ENCODE measurements at regions not wholly inside any gene's neighbourhood (a gene's known extent, or its start where the extent isn't known, plus 50 kb on each side); places are given as distances from the start of the nearest gene placed in this dataset.

DNA sequence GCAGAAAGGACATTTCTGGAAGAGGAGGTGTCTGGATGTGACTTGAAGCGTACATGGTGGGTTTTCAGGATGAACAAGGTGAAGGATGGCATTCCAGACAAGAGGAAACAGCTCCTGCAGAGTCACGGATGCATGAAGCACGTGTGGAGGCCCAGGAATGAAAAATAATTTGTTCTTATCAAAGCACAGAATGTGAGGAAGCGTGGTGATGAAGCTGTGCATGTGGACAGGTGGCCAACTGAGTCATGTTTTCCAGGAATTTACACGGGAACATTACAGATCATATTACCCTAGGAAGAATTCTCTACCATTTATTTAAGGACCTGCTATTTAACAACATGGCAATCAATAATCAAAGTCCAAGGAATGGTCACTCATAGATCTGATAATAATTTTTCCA lies 413.2 kb upstream of the KLF6 start:
- H3K9me3 ChIP-seq (ENCODE audit: insufficient read depth, low read length, severe bottlenecking): no peaks in the 10 kb centered on the region
- no peak for DNase-seq
- H3K4me1 ChIP-seq (ENCODE audit: insufficient read depth, low read length): no peaks in the 10 kb centered on the region
- no peaks in the 10 kb centered on the region for H3K36me3 ChIP-seq (ENCODE audit: insufficient read depth, low read length)
- no peak overlapping the region for H3K27ac ChIP-seq (ENCODE audit: low read length)
- no peak for ATAC-seq (ENCODE audit: insufficient read depth, low read depth)
- TF ChIP-seq, protein P1, sequence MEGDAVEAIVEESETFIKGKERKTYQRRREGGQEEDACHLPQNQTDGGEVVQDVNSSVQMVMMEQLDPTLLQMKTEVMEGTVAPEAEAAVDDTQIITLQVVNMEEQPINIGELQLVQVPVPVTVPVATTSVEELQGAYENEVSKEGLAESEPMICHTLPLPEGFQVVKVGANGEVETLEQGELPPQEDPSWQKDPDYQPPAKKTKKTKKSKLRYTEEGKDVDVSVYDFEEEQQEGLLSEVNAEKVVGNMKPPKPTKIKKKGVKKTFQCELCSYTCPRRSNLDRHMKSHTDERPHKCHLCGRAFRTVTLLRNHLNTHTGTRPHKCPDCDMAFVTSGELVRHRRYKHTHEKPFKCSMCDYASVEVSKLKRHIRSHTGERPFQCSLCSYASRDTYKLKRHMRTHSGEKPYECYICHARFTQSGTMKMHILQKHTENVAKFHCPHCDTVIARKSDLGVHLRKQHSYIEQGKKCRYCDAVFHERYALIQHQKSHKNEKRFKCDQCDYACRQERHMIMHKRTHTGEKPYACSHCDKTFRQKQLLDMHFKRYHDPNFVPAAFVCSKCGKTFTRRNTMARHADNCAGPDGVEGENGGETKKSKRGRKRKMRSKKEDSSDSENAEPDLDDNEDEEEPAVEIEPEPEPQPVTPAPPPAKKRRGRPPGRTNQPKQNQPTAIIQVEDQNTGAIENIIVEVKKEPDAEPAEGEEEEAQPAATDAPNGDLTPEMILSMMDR (IDR thresholded peaks at IDR 0.05; ENCODE audit: borderline replicate concordance, extremely low read depth, low read length, poor library complexity, severe bottlenecking): no peak
- TF ChIP-seq EZH2 (IDR thresholded peaks at IDR 0.05; ENCODE audit: borderline replicate concordance, low read depth, low read length, severe bottlenecking): no peak
- no peaks in the 10 kb centered on the region for H3K79me2 ChIP-seq (ENCODE audit: insufficient read depth, low read length)
- no peak overlapping the region for H3K4me2 ChIP-seq (ENCODE audit: insufficient read depth, low read length)
- no peaks in the 10 kb centered on the region for H4K20me1 ChIP-seq (ENCODE audit: insufficient read depth, low read length)
- H3K9ac ChIP-seq (ENCODE audit: low read depth, low read length): no peak overlapping the region
- H2AFZ ChIP-seq (ENCODE audit: low read depth, low read length): no peak overlapping the region
- no peak overlapping the region for H3K4me3 ChIP-seq (ENCODE audit: low read depth in 1 of 2, low read length in 2 of 2)
- no peaks in the 10 kb centered on the region for H3K27me3 ChIP-seq (ENCODE audit: insufficient read depth, low read length, poor library complexity)

DNA sequence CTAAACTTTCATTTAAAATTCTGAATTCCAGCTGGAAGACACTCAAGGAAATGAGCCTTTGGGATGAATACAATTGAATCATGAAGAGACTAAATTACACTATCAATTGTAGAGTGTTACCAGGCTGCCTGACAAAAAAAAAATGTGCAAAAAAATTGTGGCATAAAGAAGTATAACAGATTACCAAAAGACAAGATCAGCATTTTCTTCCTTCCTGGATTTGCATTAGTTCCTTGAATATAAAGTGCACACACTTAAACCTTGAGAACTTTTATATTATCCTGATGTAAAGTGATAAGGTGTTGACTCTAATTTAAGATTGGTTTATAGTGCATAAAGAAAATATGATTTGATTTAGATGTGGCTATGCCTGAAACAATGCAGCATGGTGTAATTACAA lies 412.7 kb upstream of the KLF6 start:
- DNase-seq (no peak), ATAC-seq (ENCODE audit: insufficient read depth, low read depth) (no peak)
- Histone ChIP-seq H2AFZ (ENCODE audit: low read depth, low read length) (no peak overlapping the region), H3K4me1 (ENCODE audit: insufficient read depth, low read length) (no peaks in the 10 kb centered on the region), H3K9me3 (ENCODE audit: insufficient read depth, low read length, severe bottlenecking) (no peaks in the 10 kb centered on the region), H3K9ac (ENCODE audit: low read depth, low read length) (no peak overlapping the region), H3K27ac (ENCODE audit: low read length) (no peak overlapping the region), H3K27me3 (ENCODE audit: insufficient read depth, low read length, poor library complexity) (no peaks in the 10 kb centered on the region), H3K4me2 (ENCODE audit: insufficient read depth, low read length) (no peak overlapping the region), H3K4me3 (ENCODE audit: low read depth in 1 of 2, low read length in 2 of 2) (no peak overlapping the region), H3K79me2 (ENCODE audit: insufficient read depth, low read length) (no peaks in the 10 kb centered on the region), H4K20me1 (ENCODE audit: insufficient read depth, low read length) (no peaks in the 10 kb centered on the region), H3K36me3 (ENCODE audit: insufficient read depth, low read length) (no peaks in the 10 kb centered on the region)
- TF ChIP-seq EZH2 (IDR thresholded peaks at IDR 0.05; ENCODE audit: borderline replicate concordance, low read depth, low read length, severe bottlenecking): no peak
- TF ChIP-seq, protein P1 (IDR thresholded peaks at IDR 0.05; ENCODE audit: borderline replicate concordance, extremely low read depth, low read length, poor library complexity, severe bottlenecking): no peak

DNA sequence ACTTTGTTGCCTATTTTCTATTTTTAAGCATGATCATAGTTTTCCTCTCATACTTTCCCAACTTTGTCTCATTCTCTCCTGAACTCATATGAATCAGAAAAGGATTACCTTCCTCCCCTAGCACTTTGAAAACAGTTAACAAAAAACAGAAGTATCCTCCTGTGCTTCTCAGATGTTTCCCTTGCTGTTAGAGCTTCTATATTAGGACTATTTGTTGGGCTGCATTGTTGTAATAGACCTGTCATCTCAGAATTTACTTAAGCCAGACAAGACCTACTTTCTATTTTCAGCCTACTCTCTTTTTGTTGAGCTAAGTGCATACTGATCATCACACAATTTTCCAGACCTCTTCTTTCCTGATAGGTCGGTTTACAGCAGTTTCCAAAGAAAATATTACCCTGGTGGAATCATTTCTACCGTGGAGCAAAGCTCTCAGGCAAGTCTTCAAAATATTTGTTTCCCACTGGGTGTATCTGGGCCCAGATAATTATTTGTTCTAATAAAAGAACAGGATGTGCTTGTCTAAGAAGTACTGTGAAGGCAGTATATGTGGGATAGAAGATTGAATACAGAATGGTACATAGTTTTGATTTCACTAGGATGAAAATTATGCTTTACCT lies 411.9 kb upstream of the KLF6 start:
- H3K4me3 ChIP-seq (ENCODE audit: low read depth in 1 of 2, low read length in 2 of 2): no peak overlapping the region
- no peak overlapping the region for H2AFZ ChIP-seq (ENCODE audit: low read depth, low read length)
- no peaks in the 10 kb centered on the region for H4K20me1 ChIP-seq (ENCODE audit: insufficient read depth, low read length)
- no peak overlapping the region for H3K27ac ChIP-seq (ENCODE audit: low read length)
- no peak for ATAC-seq (ENCODE audit: insufficient read depth, low read depth)
- H3K9me3 ChIP-seq (ENCODE audit: insufficient read depth, low read length, severe bottlenecking): no peaks in the 10 kb centered on the region
- H3K4me1 ChIP-seq (ENCODE audit: insufficient read depth, low read length): no peaks in the 10 kb centered on the region
- no peak for TF ChIP-seq EZH2 (IDR thresholded peaks at IDR 0.05; ENCODE audit: borderline replicate concordance, low read depth, low read length, severe bottlenecking)
- TF ChIP-seq, protein P1 (IDR thresholded peaks at IDR 0.05; ENCODE audit: borderline replicate concordance, extremely low read depth, low read length, poor library complexity, severe bottlenecking): no peak
- H3K79me2 ChIP-seq (ENCODE audit: insufficient read depth, low read length): no peaks in the 10 kb centered on the region
- H3K4me2 ChIP-seq (ENCODE audit: insufficient read depth, low read length): no peak overlapping the region
- no peaks in the 10 kb centered on the region for H3K36me3 ChIP-seq (ENCODE audit: insufficient read depth, low read length)
- no peak overlapping the region for H3K9ac ChIP-seq (ENCODE audit: low read depth, low read length)
- no peak for DNase-seq
- H3K27me3 ChIP-seq (ENCODE audit: insufficient read depth, low read length, poor library complexity): no peaks in the 10 kb centered on the region

Measured in DND-41 (cell line).